Left lobe of liver (tissue), 2 donors: ENCODE measurements at regions not wholly inside any gene's neighbourhood (a gene's known extent, or its start where the extent isn't known, plus 50 kb on each side); places are given as distances from the start of the nearest gene placed in this dataset.

Source experiments
- ATAC-seq: fragments of 200-7000 bp; cut with Tn5 transposase; one replicate; pipeline ENCODE4 v1.9.1; 2020; ENCODE audit warnings: mild to moderate bottlenecking, moderate library complexity
- DNase-seq: peaks from one replicate; pipeline ENCODE4 v3.0.0-alpha.2; 2020; ENCODE audit warnings: low spot score
- donor health status: DM: no; HTN: no; CAD: no; lungs with moderate emphysema.
- donor health status: DM: no; HTN: yes; CAD: no.

- no peak for ATAC-seq
Observed at GRCh38 chr2:104289651-104290565, 564.0 kb upstream of the POU3F3 start.

DNA sequence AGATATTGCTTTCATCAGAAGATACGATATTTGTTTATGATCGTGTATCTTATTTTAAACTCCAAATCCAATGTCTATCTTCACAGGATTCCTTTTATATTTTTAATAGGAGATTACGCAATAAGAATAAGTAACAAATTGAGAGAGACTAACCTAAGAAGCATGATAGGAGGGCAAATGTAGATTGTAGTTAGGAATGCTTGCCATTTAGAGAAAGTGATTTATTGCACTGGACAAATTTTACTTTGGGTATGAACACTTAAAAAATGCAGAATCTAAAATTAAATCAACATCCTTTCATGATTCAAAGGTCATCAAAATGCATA, 563.4 kb upstream of the POU3F3 start:
- ATAC-seq (no peak), DNase-seq (no peak)

More at GRCh38 chr2:104289651-104290565, 564.0 kb upstream of the POU3F3 start:
- no peak for DNase-seq

- DNase-seq (no peak), ATAC-seq (no peak)
Observed at GRCh38 chr2:104312684-104313083, 541.2 kb upstream of the POU3F3 start.

DNA sequence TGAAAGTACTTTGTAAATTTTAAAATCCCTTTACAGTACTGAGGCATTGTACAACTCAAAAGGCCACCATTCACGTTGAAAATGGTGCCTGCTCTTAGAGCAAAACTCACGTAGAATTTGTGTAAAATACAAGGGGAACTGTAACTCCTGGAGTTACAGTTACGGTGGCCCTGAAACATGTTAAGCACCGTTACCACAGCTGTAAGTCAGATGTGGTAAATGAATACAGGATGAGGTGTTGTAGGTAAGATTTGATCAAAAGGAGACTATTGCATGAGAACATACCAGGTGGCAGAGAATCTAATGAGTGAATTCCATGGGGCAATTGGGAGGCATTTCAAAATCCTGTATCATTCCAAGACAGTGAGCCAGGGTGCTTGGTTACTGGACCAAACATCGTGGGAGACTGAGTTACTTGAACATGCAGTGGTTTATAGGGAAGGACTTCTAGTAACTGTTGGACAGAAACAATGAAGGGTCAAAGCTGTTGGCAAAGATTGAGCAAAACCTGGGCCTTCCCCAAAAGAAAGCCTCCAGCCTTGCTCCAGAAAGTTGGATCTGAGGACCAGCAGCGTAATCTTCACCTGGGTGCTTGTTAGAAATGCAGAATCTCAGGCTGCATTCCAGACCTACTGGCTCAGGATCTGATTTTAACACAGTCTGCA, 535.8 kb upstream of the POU3F3 start:
- no peak for ATAC-seq

DNA sequence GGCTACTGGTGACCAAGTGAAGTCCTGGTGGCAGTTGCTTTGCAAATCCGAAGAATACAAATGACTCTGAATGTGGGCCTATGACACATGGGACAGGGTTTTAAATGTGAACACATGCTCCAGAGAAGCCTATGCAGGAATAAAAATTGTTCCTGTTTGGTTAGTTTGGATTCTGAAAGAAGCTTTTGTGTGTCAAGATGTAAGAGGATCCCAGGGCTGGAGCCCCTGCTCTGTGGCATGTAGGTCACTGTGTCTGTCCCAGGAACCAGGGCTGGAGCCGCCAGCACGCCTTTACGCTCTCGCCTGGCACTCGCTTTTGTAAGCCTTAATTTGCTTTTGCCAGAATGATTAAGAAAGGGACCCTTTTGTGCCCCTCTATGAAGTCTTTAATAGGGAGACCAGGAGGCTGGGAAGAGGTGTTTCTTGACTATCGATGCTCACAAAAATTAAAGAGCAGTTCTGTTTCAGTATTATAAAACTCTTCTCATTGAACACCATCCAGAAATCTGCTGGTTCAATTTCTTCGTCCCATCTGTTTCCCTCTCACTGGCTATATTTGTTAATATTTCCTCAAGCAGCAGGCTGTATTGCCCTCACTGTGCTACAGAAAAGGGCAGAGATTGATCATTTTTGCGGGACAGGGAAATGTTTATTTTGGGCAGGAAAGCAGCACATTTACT, 532.7 kb upstream of the POU3F3 start:
- DNase-seq: no peak
- no peak for ATAC-seq

More for the DNA sequence above, 535.8 kb upstream of the POU3F3 start:
- DNase-seq: no peak

DNA sequence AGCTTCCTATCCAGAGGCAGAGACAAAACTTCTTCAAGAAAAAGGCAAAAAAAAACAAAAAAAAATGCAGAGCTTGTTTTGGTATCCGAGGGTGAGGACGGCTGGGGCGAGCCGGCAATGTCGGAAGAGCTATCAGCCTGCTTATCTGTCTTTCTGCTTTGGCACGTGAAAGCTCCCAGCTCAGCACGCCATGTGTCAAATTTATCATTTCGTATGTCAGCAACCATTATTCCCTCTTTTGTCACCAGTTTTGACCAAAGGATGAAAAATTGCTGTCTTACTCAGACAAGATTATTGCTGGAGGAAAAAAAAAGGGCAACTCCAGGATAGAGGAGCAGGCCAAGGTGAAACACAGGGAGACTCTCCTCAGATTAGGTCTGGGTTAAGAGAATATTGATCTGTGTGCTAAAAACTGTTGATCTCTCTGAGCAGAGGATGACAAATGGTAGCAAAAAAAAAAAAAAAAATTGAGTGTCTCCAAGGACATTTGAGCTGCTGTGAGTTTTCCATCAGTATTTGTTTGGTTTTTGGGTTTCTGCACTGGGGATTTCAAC, 532.0 kb upstream of the POU3F3 start:
- ATAC-seq (no peak), DNase-seq (no peak)

GRCh38 chr2:104332731-104333130, 521.2 kb upstream of the POU3F3 start:
- no peak for DNase-seq
- ATAC-seq: no peak

DNA sequence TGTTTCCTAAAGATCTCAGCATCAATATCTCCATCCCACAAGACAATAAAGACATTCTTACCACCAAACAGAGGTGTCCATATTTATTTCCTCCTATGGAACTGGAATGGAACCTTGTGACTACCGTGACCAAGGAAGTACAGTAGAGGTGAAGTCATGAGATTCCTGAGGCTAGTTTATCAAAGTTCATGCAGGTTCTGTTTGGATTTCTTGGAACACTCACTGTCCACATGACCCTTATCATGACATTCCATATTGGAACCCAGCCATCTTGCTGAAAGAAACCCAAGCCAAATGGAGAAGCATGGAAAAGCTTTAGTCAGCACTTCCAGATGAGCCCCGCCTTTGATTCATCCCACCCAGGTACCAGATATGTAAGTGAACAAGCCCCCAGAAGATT, 516.0 kb upstream of the POU3F3 start:
- DNase-seq (no peak), ATAC-seq (no peak)

DNA sequence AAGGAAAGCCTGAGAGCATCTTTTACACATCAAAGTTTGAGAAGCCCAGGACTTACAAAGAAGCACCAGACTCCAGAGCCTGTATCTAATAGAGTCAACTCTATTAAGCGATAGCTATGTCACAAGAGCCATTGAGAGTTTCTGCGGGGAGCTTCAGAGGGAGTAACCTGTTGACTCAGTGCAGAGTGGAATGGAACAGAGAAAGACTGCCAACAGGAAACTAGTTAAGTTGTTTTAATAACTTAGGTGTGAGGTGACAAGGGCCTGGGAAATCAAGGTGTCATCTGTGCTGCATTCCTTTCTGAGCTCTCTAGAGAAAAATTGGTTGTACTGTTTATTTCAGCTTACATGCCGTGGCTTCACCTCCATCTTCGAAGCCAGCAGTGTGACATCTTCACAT, 513.8 kb upstream of the POU3F3 start:
- ATAC-seq (no peak), DNase-seq (no peak)

DNA sequence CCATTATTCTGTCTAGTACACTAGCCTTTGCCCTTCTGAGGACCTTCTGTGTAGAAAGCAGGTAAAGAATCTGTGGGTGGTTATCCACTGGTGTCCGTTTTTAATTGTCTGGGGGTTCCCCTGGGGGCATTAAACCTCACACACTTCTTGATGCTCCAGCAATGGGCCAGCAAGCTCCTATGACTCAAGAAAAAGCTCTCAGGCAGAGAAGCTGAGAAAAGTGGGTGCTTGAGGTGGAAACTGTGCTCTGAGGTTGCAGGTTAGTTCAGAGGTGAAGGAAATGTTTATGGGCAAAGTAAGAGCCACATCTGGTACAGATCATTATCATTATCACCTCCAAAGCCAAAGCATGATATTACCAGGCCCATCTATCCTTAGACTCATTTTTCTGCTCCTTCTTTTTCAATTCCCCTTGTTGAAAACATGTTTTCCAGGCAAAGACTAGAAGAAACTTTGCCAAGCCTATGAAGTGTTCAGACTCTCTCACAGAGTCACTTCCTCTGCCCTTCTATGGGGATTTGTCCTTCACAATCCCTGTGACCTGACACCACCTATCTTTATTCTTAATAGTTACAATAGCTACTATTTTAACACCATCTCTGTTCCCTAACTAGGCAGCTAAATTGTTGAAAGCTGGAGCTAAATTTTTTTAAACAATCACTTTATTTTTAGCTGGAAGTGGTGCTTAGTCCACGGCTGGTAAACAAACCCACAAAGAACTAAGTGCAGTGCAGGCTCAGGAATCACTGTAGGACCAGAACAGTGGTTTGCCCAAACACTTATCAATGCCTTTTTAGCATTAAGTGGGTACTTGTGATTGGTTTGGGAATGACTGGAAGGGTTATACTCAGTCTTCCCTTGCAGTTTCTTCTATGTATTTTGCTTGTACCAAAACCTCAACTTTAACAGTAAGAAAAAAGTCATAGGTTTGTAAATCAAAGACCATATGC, 512.8 kb upstream of the POU3F3 start:
- no peak for DNase-seq
- ATAC-seq: no peak

DNA sequence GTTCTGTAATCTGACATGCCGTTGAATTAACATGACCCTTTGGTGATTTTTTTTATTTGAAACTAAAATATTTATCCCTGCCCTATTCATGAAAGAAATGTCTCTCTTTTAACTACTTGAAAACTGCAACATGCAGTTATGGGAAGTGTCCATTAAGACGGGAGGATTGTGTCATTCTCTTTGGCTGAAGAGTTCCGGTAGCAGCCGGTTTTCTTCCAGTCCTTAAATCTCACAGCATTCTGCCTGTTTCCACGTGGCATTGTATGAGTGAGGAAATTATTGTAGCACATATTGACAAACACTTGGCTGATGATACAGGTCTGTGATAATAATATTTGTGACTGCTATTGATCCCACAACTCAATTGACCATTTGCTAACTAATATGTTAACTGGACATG, 509.6 kb upstream of the POU3F3 start:
- ATAC-seq (no peak), DNase-seq (no peak)

DNA sequence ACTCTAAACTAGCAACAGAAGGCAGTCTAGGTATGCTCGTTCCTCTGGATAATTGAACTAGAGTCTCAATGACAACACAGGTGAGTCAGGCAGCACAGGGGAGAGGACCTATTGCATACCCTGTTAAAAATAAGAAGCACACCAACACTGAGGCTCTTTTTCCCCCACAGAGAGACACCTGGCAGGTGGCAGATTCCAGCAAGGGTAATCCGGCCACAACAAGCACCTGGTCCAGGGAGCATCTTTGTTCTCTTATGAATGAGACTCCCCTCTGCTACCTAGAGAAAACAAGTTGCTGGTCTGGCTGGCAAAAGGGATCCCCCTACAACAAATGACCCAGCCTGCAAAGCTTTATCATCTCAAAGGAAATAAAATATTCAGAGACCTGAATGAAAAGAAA, 508.9 kb upstream of the POU3F3 start:
- ATAC-seq (no peak), DNase-seq (no peak)

- ATAC-seq (no peak), DNase-seq (no peak)
Observed at GRCh38 chr2:104358122-104358521, 495.8 kb upstream of the POU3F3 start.

DNA sequence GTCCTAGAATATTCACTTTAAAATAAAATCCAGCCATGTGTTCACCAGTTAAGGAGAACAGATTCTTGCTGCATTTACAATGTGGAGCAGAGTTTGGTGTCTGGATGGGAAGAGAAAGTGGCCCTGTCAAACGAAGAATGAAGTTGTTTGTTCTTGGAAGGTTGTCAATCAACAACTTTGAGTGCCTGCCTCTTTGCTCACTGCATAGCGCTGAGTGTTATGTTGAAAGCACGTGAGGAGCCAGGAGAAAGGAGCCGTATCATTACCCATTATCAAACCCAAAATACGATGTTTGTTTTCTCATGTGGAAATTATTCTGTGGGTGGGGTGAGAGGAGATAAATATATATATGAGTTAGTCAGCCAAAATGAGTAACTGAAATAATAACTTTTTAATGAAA, 492.5 kb upstream of the POU3F3 start:
- DNase-seq (no peak), ATAC-seq (no peak)

DNA sequence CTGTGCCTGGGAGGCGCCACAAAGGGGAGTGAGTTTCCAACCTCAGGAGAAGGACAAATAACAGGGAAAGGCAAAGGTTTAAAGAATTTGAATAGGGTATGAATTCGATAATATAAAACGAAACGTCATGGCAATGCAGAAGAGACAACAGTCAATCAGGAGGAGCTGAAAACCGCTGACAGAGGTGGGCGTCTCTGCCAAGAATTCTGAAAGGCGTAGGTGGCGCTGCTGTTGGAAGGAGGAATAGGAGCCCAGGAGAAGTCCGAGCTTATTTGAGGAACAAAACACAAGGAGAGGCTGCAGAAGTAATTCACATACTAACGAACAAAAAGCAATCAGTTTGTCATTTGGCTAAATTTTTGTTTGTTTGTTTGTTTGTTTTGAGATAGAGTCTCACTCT, 485.8 kb upstream of the POU3F3 start:
- no peak for DNase-seq
- ATAC-seq: no peak

GRCh38 chr2:104371087-104371781, 482.7 kb upstream of the POU3F3 start:
- DNase-seq: no peak
- no peak for ATAC-seq

GRCh38 chr2:104375206-104375605, 478.7 kb upstream of the POU3F3 start:
- no peak for DNase-seq
- ATAC-seq: no peak

GRCh38 chr2:104378853-104379374, 475.0 kb upstream of the POU3F3 start:
- ATAC-seq: peak; percentile 98

DNA sequence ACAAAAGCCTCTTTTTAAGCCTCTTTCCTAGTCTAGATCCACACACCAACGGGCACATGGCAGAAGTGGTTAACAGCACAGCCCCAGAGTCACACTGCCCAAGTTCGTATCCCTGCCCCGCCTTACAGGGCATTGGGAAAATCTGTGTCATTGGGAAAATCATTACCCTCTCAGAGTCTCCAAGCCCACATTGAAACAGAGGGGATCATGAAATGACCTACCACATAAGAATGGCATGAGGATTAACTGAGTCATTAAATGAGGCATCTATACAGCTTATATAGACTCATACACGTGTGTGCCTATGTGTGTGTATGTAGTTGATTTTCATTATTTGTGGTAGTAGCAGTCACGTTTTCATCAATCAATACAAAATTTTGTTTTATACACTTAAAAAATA, 469.0 kb upstream of the POU3F3 start:
- DNase-seq (no peak), ATAC-seq (no peak)

More at GRCh38 chr2:104378853-104379374, 475.0 kb upstream of the POU3F3 start:
- DNase-seq: no peak

GRCh38 chr2:104385743-104386142, 468.2 kb upstream of the POU3F3 start:
- no peak for DNase-seq
- ATAC-seq: peak; percentile 46
